OCI-LY3 (cell line): ENCODE measurements at regions not wholly inside any gene's neighbourhood (a gene's known extent, or its start where the extent isn't known, plus 50 kb on each side); places are given as distances from the start of the nearest gene placed in this dataset.

Experiments
- H2AFZ ChIP-seq: fragments of 200-600, 300-600 bp; shearing (Covaris generic); 2 replicates; pipeline ENCODE4 v1.6.0; 2014; ENCODE audit warnings: antibody characterized with exemption, low read depth, low read length
- H3K27ac ChIP-seq: fragments of 200-600, 300-600 bp; sonication (generic); 2 replicates; pipeline ENCODE4 v1.5.1; 2014; ENCODE audit warnings: mild to moderate bottlenecking, low read length, moderate library complexity, mixed read lengths
- H3K27me3 ChIP-seq: fragments of 200-600, 300-600 bp; sonication (generic); 2 replicates; pipeline ENCODE4 v1.6.1; 2014; ENCODE audit warnings: low read depth, low read length, mixed read lengths
- H3K36me3 ChIP-seq: fragments of 200-600, 300-600 bp; sonication (generic); replicated peaks from 2 replicates; pipeline ENCODE3; 2014; ENCODE audit warnings: low read depth, low read length, mixed read lengths
- H3K4me1 ChIP-seq: fragments of 300-600, 200-600 bp; sonication (generic); 2 replicates; pipeline ENCODE4 v1.6.1; 2014; ENCODE audit warnings: low read length, mixed read lengths
- H3K4me2 ChIP-seq: fragments of 200-600, 300-600 bp; sonication (generic); 2 replicates; pipeline ENCODE4 v1.6.1; 2014; ENCODE audit warnings: low read length, mixed read lengths
- H3K4me3 ChIP-seq: fragments of 300-600, 200-600 bp; sonication (generic); 2 replicates; pipeline ENCODE4 v1.5.1; 2014; ENCODE audit warnings: antibody characterized with exemption, mild to moderate bottlenecking, low read length, moderate library complexity
- H3K79me2 ChIP-seq: fragments of 300-600, 200-600 bp; shearing (Covaris generic); 2 replicates; pipeline ENCODE4 v1.6.1; 2014; ENCODE audit warnings: mild to moderate bottlenecking, low read length, mixed read lengths
- H3K9ac ChIP-seq: fragments of 300-600, 200-600 bp; shearing (Covaris generic); 2 replicates; pipeline ENCODE4 v1.6.0; 2014; ENCODE audit warnings: mild to moderate bottlenecking, low read length, moderate library complexity
- H3K9me3 ChIP-seq: fragments of 200-600, 300-600 bp; shearing (Covaris generic); 2 replicates; pipeline ENCODE4 v1.6.1; 2014; ENCODE audit warnings: low read length, mixed read lengths; ENCODE audit not compliant: insufficient read depth
- H4K20me1 ChIP-seq: fragments of 200-600, 300-600 bp; sonication (generic); 2 replicates; pipeline ENCODE4 v1.6.1; 2016; ENCODE audit warnings: low read length, mixed read lengths; ENCODE audit not compliant: insufficient read depth
- CTCF ChIP-seq: fragments of 200-600, 300-600 bp; sonication (generic); IDR thresholded peaks from 2 replicates; pipeline ENCODE4 v1.5.1; 2014; ENCODE audit warnings: antibody characterized with exemption, low read length, low read depth
- EZH2phosphoT487 ChIP-seq: fragments of 200-600 bp; shearing (Covaris generic); IDR thresholded peaks from 2 replicates; pipeline ENCODE4 v1.6.1; 2018; ENCODE audit warnings: antibody characterized with exemption, mixed run types, low read depth

- no peak overlapping the region for H2AFZ ChIP-seq
- no peaks in the 10 kb centered on the region for H3K9me3 ChIP-seq
- no peaks in the 10 kb centered on the region for H3K79me2 ChIP-seq
- no peak overlapping the region for H3K4me2 ChIP-seq
- H3K27me3 ChIP-seq = peaks cover 11% of the 10 kb centered on the region
- no peak overlapping the region for H3K9ac ChIP-seq
- no peaks in the 10 kb centered on the region for H4K20me1 ChIP-seq
- no peak for TF ChIP-seq EZH2phosphoT487
- no peak for TF ChIP-seq CTCF
- H3K4me3 ChIP-seq = no peak overlapping the region
- H3K27ac ChIP-seq = no peak overlapping the region
- H3K4me1 ChIP-seq = no peaks in the 10 kb centered on the region
- H3K36me3 ChIP-seq = no peaks in the 10 kb centered on the region
Measured at GRCh38 chr16:9567666-9568065, 476.2 kb downstream of the HAPSTR1 start.

GRCh38 chr16:9568261-9568660 is 476.8 kb downstream of the HAPSTR1 start:
- no peaks in the 10 kb centered on the region for H3K4me1 ChIP-seq
- H3K9ac ChIP-seq = no peak overlapping the region
- no peak for TF ChIP-seq EZH2phosphoT487
- no peak for TF ChIP-seq CTCF
- no peak overlapping the region for H3K27ac ChIP-seq
- no peaks in the 10 kb centered on the region for H4K20me1 ChIP-seq
- H3K4me2 ChIP-seq = no peak overlapping the region
- no peaks in the 10 kb centered on the region for H3K36me3 ChIP-seq
- H3K4me3 ChIP-seq = no peak overlapping the region
- peaks cover 8% of the 10 kb centered on the region for H3K27me3 ChIP-seq
- H3K79me2 ChIP-seq = no peaks in the 10 kb centered on the region
- no peak overlapping the region for H2AFZ ChIP-seq
- H3K9me3 ChIP-seq = no peaks in the 10 kb centered on the region

- H2AFZ ChIP-seq = no peak overlapping the region
- TF ChIP-seq CTCF = no peak
- TF ChIP-seq EZH2phosphoT487 = no peak
- no peak overlapping the region for H3K9ac ChIP-seq
- H3K4me2 ChIP-seq = no peak overlapping the region
- no peaks in the 10 kb centered on the region for H4K20me1 ChIP-seq
- H3K4me3 ChIP-seq = no peak overlapping the region
- H3K36me3 ChIP-seq = no peaks in the 10 kb centered on the region
- no peak overlapping the region for H3K27ac ChIP-seq
- peaks cover 4% of the 10 kb centered on the region; the same call in 1 of the 2 replicates for H3K27me3 ChIP-seq
- H3K4me1 ChIP-seq = no peaks in the 10 kb centered on the region
- no peaks in the 10 kb centered on the region for H3K79me2 ChIP-seq
- H3K9me3 ChIP-seq = no peaks in the 10 kb centered on the region
Measured at GRCh38 chr16:9570521-9570920, 479.1 kb downstream of the HAPSTR1 start.

- Histone ChIP-seq H3K4me1 (no peaks in the 10 kb centered on the region), H3K9me3 (no peaks in the 10 kb centered on the region), H4K20me1 (no peaks in the 10 kb centered on the region), H2AFZ (no peak overlapping the region), H3K9ac (no peak overlapping the region), H3K36me3 (no peaks in the 10 kb centered on the region), H3K4me3 (no peak overlapping the region), H3K79me2 (no peaks in the 10 kb centered on the region), H3K27ac (no peak overlapping the region), H3K4me2 (no peak overlapping the region), H3K27me3 (0 out of 2 replicates have a peak, but pooled peaks cover 3% of the 10 kb centered on the region)
- TF ChIP-seq EZH2phosphoT487 (no peak), CTCF (no peak)
Measured at GRCh38 chr16:9578459-9578858, 487.0 kb downstream of the HAPSTR1 start.
